D721Med (cell line): ENCODE measurements at regions not wholly inside any gene's neighbourhood (a gene's known extent, or its start where the extent isn't known, plus 50 kb on each side); places are given as distances from the start of the nearest gene placed in this dataset.

Experiments
- DNase-seq: peaks from one replicate; pipeline ENCODE4 v3.0.0; 2011; ENCODE audit warnings: low spot score; ENCODE audit not compliant: insufficient read length
- FAIRE-seq: peaks from 2 replicates; lab custom pipeline; 2011; peaks lifted over from hg19 to GRCh38; lab: Jason Lieb, UNC
- TF ChIP-seq, protein P1 (sequence below): IDR thresholded peaks from 2 replicates; pipeline ENCODE4 v1.5.1; 2012; ENCODE audit warnings: mild to moderate bottlenecking, control low read depth; ENCODE audit not compliant: insufficient read depth; ENCODE audit errors: missing control alignments

GRCh38 chr2:74081763-74082110, 66.0 kb downstream of the BOLA3 start:
- TF ChIP-seq, protein P1, sequence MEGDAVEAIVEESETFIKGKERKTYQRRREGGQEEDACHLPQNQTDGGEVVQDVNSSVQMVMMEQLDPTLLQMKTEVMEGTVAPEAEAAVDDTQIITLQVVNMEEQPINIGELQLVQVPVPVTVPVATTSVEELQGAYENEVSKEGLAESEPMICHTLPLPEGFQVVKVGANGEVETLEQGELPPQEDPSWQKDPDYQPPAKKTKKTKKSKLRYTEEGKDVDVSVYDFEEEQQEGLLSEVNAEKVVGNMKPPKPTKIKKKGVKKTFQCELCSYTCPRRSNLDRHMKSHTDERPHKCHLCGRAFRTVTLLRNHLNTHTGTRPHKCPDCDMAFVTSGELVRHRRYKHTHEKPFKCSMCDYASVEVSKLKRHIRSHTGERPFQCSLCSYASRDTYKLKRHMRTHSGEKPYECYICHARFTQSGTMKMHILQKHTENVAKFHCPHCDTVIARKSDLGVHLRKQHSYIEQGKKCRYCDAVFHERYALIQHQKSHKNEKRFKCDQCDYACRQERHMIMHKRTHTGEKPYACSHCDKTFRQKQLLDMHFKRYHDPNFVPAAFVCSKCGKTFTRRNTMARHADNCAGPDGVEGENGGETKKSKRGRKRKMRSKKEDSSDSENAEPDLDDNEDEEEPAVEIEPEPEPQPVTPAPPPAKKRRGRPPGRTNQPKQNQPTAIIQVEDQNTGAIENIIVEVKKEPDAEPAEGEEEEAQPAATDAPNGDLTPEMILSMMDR = no peak
- DNase-seq (no peak), FAIRE-seq (no peak)

- TF ChIP-seq, protein P1 = no peak
- FAIRE-seq (no peak), DNase-seq (no peak)
Observed at GRCh38 chr2:74083750-74084149, 64.0 kb downstream of the BOLA3 start.
